Lung (tissue), 11 donors: ENCODE measurements at regions not wholly inside any gene's neighbourhood (a gene's known extent, or its start where the extent isn't known, plus 50 kb on each side); places are given as distances from the start of the nearest gene placed in this dataset.

Source experiments
- ATAC-seq: fragments of 200-7000 bp; cut with Tn5 transposase; one replicate; pipeline ENCODE4 v1.9.1; 2020; ENCODE audit warnings: moderate number of reproducible peaks; ENCODE audit not compliant: insufficient read depth, low FRiP score
- DNase-seq, 3 donors: peaks; one replicate each; pipeline ENCODE4 v3.0.0-alpha.2; 2013 to 2017
- H3K27ac ChIP-seq, 2 donors: one replicate each; pipeline ENCODE4 v1.5.1; 2013; ENCODE audit warnings: mild to moderate bottlenecking in 2 of 2, moderate library complexity in 2 of 2, control low read depth in 1 of 2, inconsistent platforms in 1 of 2, low read depth in 1 of 2, low read length in 1 of 2
- H3K27me3 ChIP-seq, 3 donors: one replicate each; pipeline ENCODE4 v1.5.1; 2013; ENCODE audit warnings: low read length in 2 of 3; ENCODE audit not compliant: control insufficient read depth in 3 of 3, insufficient read depth in 3 of 3
- H3K36me3 ChIP-seq, 4 donors: one replicate each; pipeline ENCODE4 v1.5.1; 2013; ENCODE audit warnings: low read length in 4 of 4, mild to moderate bottlenecking in 1 of 4, moderate library complexity in 1 of 4; ENCODE audit not compliant: control insufficient read depth in 4 of 4, insufficient read depth in 4 of 4
- H3K4me1 ChIP-seq, 5 donors: one replicate each; pipeline ENCODE4 v1.5.1; 2013; ENCODE audit warnings: low read length in 5 of 5, mild to moderate bottlenecking in 2 of 5, moderate library complexity in 1 of 5; ENCODE audit not compliant: control insufficient read depth in 5 of 5, insufficient read depth in 5 of 5
- H3K4me3 ChIP-seq: one replicate; pipeline ENCODE4 v1.5.1; 2013; ENCODE audit warnings: mild to moderate bottlenecking, control low read depth, moderate library complexity
- H3K9ac ChIP-seq, 2 donors: one replicate each; pipeline ENCODE4 v1.5.1; 2013; ENCODE audit warnings: low read length in 2 of 2, control low read depth in 1 of 2; ENCODE audit not compliant: insufficient read depth in 1 of 2
- H3K9me3 ChIP-seq, 4 donors: one replicate each; pipeline ENCODE4 v1.5.1; 2013; ENCODE audit warnings: low read length in 3 of 4, mild to moderate bottlenecking in 1 of 4, moderate library complexity in 1 of 4; ENCODE audit not compliant: control insufficient read depth in 4 of 4, insufficient read depth in 3 of 4
- WGBS, 2 donors: extraction: QIAGEN DNeasy Blood & Tissue Kit; methylation state at CpG; one replicate each; pipeline ENCODE4 v1.1.7; 2013; 5-methylcytosine and 5-hydroxymethylcytosine counted together
- TF ChIP-seq, protein P1 (sequence below): IDR thresholded peaks from 2 replicates; pipeline ENCODE4 v1.5.1; 2012; ENCODE audit warnings: mild to moderate bottlenecking; ENCODE audit errors: control extremely low read depth, extremely low read depth
- donor health status: control.
- donor health status: control.
- donor health status: Bipolar disorder and iron deficiency.
- donor health status: healthy.
- donor health status: DM: yes; HTN: yes; CAD: no.

DNA sequence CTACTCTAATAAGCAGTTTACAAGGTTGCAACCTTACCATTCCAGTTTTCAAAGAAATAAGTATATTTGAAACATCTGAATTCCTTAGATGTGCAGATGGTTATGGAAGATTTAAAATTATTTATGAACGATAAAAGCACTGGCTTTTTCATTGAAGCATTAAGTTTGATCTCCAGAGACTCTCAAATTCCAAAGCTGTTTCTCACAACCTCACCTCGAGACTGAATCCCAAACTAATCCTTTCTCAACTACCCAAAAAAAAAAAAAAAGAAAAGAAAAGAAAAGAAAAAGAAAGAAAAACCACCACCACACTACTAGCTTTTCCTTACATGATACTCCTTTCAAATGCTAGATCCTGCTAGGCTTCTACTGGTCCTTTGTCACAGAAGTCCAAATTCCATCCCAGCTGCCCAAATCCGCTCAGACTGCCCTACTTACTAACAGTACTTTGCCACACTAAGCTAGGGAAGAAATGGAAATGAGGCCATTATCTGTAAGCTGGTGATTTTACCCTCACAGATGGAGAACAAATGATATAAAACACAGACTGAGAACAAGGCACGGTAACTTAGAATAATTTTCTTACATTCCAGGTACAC, 100.6 kb upstream of the CDK1 start:
- Histone ChIP-seq H3K9ac (no peak overlapping the region), H3K36me3 (no peaks in the 10 kb centered on the region), H3K4me3 (no peak overlapping the region), H3K9me3 (peaks cover 0 to 6% (median 0%) of the 10 kb centered on the region in 4 donors), H3K27me3 (no peaks in the 10 kb centered on the region), H3K27ac (no peak overlapping the region), H3K4me1 (no peaks in the 10 kb centered on the region)
- TF ChIP-seq, protein P1, sequence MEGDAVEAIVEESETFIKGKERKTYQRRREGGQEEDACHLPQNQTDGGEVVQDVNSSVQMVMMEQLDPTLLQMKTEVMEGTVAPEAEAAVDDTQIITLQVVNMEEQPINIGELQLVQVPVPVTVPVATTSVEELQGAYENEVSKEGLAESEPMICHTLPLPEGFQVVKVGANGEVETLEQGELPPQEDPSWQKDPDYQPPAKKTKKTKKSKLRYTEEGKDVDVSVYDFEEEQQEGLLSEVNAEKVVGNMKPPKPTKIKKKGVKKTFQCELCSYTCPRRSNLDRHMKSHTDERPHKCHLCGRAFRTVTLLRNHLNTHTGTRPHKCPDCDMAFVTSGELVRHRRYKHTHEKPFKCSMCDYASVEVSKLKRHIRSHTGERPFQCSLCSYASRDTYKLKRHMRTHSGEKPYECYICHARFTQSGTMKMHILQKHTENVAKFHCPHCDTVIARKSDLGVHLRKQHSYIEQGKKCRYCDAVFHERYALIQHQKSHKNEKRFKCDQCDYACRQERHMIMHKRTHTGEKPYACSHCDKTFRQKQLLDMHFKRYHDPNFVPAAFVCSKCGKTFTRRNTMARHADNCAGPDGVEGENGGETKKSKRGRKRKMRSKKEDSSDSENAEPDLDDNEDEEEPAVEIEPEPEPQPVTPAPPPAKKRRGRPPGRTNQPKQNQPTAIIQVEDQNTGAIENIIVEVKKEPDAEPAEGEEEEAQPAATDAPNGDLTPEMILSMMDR = no peak
- DNase-seq = no peak
- WGBS, 2 donors = 78 to 89% methylated on average over 4 of the region's 4 CpGs
- no peak for ATAC-seq

DNA sequence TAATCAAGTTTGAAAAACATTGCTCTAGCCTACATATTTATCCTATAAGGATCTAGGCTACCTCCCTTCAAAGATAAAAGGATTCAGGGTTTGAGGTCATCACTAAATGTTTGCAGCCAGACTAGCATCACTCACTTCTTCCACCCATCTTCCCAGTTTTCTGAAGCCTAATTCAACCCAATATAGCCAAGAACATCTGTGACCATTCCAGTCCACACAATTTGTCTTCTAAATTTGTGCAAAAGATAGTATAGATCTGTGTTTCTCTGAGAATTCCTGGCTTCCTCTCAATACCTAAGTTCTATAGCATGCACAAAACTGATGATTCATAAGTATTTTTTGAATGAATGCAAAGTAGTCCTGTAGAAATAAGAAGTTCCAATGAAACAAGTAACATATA, 103.0 kb upstream of the CDK1 start:
- ATAC-seq = no peak
- DNase-seq = no peak
- H3K27me3 ChIP-seq = no peaks in the 10 kb centered on the region
- no peaks in the 10 kb centered on the region for H3K36me3 ChIP-seq
- H3K4me1 ChIP-seq = peaks cover 0 to 3% (median 0%) of the 10 kb centered on the region in 5 donors
- no peak overlapping the region for H3K4me3 ChIP-seq
- peaks cover 0 to 10% (median 0%) of the 10 kb centered on the region in 4 donors for H3K9me3 ChIP-seq
- no peak overlapping the region for H3K27ac ChIP-seq
- TF ChIP-seq, protein P1 = no peak
- H3K9ac ChIP-seq = no peak overlapping the region

- Histone ChIP-seq H3K4me1 (peaks cover 0 to 5% (median 3%) of the 10 kb centered on the region in 5 donors), H3K4me3 (no peak overlapping the region), H3K27me3 (no peaks in the 10 kb centered on the region), H3K27ac (peak overlapping the region in 1 of 2 donors; percentile 7), H3K36me3 (no peaks in the 10 kb centered on the region), H3K9me3 (peaks cover 0 to 7% (median 0%) of the 10 kb centered on the region in 4 donors), H3K9ac (no peak overlapping the region)
- 76 to 82% methylated on average over 1 of the region's 1 CpG for WGBS, 2 donors
- ATAC-seq (no peak), DNase-seq (no peak)
- TF ChIP-seq, protein P1 = no peak
Observed at GRCh38 chr10:60669501-60669900, 108.8 kb upstream of the CDK1 start.

GRCh38 chr10:60666221-60666620, 112.1 kb upstream of the CDK1 start:
- H3K9me3 ChIP-seq = no peaks in the 10 kb centered on the region

More at GRCh38 chr10:60666221-60666620, 112.1 kb upstream of the CDK1 start:
- peak; percentile 79 for ATAC-seq
- Histone ChIP-seq H3K4me3 (no peak overlapping the region), H3K4me1 (peaks cover 0 to 5% (median 3%) of the 10 kb centered on the region in 5 donors), H3K9ac (no peak overlapping the region), H3K36me3 (no peaks in the 10 kb centered on the region), H3K27ac (no peak overlapping the region), H3K27me3 (no peaks in the 10 kb centered on the region)
- TF ChIP-seq, protein P1 = no peak
- 23 to 33% methylated on average over 2 of the region's 2 CpGs for WGBS, 2 donors
- DNase-seq = peak; percentile 34 to 82 (median 57)
